Duodenal mucosa (tissue), 2 donors: ENCODE measurements at regions not wholly inside any gene's neighbourhood (a gene's known extent, or its start where the extent isn't known, plus 50 kb on each side); places are given as distances from the start of the nearest gene placed in this dataset.

ENCODE experiments used
- H3K27ac ChIP-seq: one replicate; pipeline ENCODE4 v1.7.0; 2013; ENCODE audit warnings: low read depth, low read length
- H3K27me3 ChIP-seq, 2 donors: one replicate each; pipeline ENCODE4 v1.7.0; 2013; ENCODE audit warnings: low read length in 2 of 2, control low read depth in 1 of 2; ENCODE audit not compliant: insufficient read depth in 2 of 2, control insufficient read depth in 1 of 2
- H3K36me3 ChIP-seq, 2 donors: one replicate each; pipeline ENCODE4 v1.7.0; 2013; ENCODE audit warnings: low read length in 2 of 2, control low read depth in 1 of 2; ENCODE audit not compliant: insufficient read depth in 2 of 2, control insufficient read depth in 1 of 2
- H3K4me1 ChIP-seq, 2 donors: one replicate each; pipeline ENCODE4 v1.7.0; 2013; ENCODE audit warnings: low read length in 2 of 2, control low read depth in 1 of 2; ENCODE audit not compliant: insufficient read depth in 2 of 2, control insufficient read depth in 1 of 2
- H3K4me3 ChIP-seq, 2 donors: one replicate each; pipeline ENCODE4 v1.7.0; 2013; ENCODE audit warnings: low read length in 2 of 2, low read depth in 1 of 2
- H3K9ac ChIP-seq, 2 donors: one replicate each; pipeline ENCODE4 v1.7.0; 2013; ENCODE audit warnings: low read length in 2 of 2, low read depth in 1 of 2
- H3K9me3 ChIP-seq, 2 donors: one replicate each; pipeline ENCODE4 v1.7.0; 2013; ENCODE audit warnings: low read length in 2 of 2, control low read depth in 1 of 2; ENCODE audit not compliant: control insufficient read depth in 1 of 2

DNA sequence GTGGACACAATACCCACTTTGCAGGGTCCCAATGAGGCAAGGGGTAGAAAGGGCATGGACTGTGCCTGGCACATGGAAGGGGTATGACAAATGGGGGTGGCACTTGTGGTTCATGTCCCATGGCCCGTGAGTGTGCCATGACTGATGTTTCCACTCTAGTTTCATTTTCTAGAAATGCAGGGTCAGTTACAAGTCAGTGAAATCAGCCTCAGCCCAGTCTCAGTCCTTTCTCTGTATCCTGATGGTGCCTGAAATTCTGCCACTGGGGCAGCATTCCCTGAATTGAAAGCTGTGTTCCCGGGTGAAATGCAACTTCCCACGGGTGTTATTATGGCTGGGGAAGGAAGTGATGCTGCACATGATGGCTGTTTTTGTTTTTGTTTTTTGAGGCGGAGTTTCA is 110.8 kb upstream of the ZBTB40 start:
- Histone ChIP-seq H3K4me1 (no peaks in the 10 kb centered on the region), H3K9ac (no peak overlapping the region), H3K27me3 (peaks cover 21 to 23% of the 10 kb centered on the region in 2 donors), H3K36me3 (no peaks in the 10 kb centered on the region), H3K27ac (no peak overlapping the region), H3K4me3 (no peak overlapping the region), H3K9me3 (no peaks in the 10 kb centered on the region)

DNA sequence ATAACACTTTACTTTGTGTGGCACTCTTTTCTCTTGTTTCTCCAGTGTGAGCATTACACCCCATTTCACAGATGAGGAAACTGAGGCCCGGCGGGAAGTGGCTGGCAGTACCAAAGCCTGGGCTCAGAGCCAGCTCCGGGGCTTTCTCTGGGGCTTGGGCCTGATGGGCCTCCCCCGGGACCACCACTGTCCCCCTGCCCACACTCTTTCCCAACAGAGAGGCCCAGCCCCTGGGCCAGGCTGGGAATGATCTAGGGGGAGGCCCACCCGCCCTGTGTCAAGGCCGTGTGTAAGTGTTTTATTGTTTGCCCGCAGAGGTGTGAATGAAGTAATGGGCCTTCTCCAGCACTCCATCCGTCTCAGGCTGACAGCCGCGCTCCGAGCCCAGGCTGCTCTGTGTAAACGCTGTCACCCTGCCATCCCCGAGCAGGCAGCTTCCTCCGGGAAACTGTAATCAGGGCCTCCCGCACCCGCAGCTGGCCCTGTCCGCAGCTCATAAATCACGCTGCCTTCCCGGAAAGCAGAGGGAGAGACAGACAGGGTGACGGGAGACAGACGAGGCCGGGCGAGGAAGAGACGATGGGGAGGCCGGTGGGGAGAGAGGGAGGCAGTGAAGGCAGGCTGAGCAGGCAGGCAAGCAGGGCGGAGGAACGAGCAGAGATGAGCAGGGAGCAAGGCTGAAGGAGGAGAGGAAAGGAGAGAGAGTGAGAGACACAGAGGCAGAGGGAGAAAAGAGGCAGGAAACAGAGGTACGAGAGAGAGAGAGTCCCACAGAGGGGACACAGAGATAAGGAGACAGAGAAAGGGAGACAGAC is 109.7 kb upstream of the ZBTB40 start:
- no peak overlapping the region for H3K4me3 ChIP-seq
- peaks cover 21 to 28% of the 10 kb centered on the region in 2 donors for H3K27me3 ChIP-seq
- H3K9ac ChIP-seq, result no peak overlapping the region
- no peaks in the 10 kb centered on the region for H3K36me3 ChIP-seq
- H3K4me1 ChIP-seq, result no peaks in the 10 kb centered on the region
- H3K27ac ChIP-seq, result no peak overlapping the region
- no peaks in the 10 kb centered on the region for H3K9me3 ChIP-seq

- Histone ChIP-seq H3K9ac (no peak overlapping the region), H3K9me3 (no peaks in the 10 kb centered on the region), H3K36me3 (no peaks in the 10 kb centered on the region), H3K27ac (no peak overlapping the region), H3K4me3 (no peak overlapping the region), H3K27me3 (peaks cover 21 to 28% of the 10 kb centered on the region in 2 donors), H3K4me1 (no peaks in the 10 kb centered on the region)
These were observed 108.9 kb upstream of the ZBTB40 start for GRCh38 chr1:22342734-22343191.

DNA sequence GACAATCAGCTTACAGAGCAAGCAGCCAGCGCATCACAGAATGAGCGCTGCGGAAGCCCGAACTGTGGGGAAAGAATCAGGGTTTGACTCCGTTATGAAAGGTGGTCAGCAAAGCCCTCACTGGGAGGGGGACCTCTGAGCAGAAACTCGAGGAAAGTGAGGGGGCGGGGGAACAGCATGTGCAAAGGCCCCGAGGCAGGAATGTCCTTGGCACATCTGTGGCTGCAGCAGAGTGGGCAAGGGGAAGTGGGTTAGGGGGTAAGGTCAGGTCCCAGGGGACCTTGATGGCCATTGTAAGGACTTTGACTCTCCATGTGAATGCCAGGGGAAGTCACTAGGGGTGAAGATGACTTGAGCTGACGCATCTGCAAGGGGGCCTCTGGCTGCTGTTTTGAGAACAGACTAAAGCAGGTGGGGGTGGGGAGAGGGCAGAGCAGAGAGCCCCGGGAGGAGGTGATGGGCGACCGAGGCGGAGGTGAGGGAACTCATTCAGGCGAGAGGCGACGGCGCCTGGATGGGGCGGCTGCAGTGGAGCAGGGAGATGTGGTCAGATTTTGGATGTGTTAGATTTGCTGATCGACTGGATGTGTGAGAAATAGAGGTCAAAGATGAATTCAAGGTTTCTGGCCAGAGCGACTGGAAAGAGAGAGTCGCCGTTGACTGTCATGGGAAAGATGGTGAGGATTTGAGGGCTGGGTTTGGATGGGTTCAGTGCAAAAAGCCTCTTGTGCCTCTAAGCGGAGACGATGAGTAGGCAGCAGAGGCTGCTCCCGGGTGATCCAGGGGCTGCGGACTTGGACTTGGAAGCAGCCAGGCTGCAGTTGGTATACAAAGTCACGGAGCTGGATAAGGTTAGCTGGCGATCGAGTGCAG is 108.0 kb upstream of the ZBTB40 start:
- no peak overlapping the region for H3K4me3 ChIP-seq
- no peaks in the 10 kb centered on the region for H3K36me3 ChIP-seq
- H3K27me3 ChIP-seq, result peaks cover 27 to 34% of the 10 kb centered on the region in 2 donors
- no peaks in the 10 kb centered on the region for H3K4me1 ChIP-seq
- H3K9me3 ChIP-seq, result no peaks in the 10 kb centered on the region
- no peak overlapping the region for H3K27ac ChIP-seq
- no peak overlapping the region for H3K9ac ChIP-seq

DNA sequence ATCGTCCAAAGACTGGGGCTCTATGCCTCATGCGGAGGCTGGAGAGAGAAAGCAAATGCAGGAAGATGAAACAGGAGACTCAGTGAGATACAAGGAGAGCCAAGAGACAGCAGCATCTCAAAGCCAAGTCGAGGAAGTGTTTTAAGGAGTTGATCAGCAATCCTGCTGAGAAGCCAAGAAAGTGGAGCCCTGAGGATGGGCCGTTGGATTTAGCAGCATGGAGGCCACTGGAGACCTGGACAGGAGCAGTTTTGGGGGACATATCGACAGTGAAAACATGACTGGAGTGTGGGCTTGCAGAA is 107.4 kb upstream of the ZBTB40 start:
- no peak overlapping the region for H3K27ac ChIP-seq
- H3K27me3 ChIP-seq, result peaks cover 31 to 37% of the 10 kb centered on the region in 2 donors
- H3K9me3 ChIP-seq, result no peaks in the 10 kb centered on the region
- H3K36me3 ChIP-seq, result no peaks in the 10 kb centered on the region
- H3K4me1 ChIP-seq, result no peaks in the 10 kb centered on the region
- H3K9ac ChIP-seq, result no peak overlapping the region
- no peak overlapping the region for H3K4me3 ChIP-seq

DNA sequence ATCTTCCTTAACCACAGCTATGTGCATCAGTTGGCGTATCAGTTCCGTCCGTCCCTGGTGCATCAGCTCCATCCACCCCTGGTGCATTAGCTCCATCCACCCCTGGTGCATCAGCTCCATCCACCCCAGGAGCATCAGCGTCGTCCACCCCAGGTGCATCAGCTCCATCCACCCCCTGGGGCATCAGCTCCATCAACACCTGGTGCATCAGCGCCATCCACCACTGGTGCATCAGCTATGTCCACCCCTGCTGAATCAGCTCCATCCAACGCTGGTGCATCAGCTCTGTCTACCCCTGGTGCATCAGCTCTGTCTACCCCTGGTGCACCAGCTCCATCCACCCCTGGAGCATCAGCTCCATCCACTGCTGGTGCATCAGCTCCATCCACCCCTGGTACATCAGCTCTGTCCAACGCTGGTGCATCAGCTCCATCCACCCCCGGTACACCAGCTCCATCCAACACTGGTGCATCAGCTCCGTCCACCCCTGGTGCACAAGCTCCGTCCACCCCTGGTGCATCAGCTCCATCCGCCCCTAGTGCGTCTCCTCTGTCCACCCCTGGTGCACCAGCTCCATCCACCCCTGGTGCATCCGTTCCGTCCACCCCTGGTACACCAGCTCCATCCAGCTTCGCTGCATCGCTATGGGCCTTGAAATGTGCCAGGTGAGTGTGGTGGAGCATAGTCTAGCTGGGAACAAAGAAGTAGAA is 106.6 kb upstream of the ZBTB40 start:
- H3K9ac ChIP-seq, result no peak overlapping the region
- H3K4me3 ChIP-seq, result no peak overlapping the region
- no peak overlapping the region for H3K27ac ChIP-seq
- H3K4me1 ChIP-seq, result no peaks in the 10 kb centered on the region
- H3K36me3 ChIP-seq, result no peaks in the 10 kb centered on the region
- H3K27me3 ChIP-seq, result peaks cover 38 to 44% of the 10 kb centered on the region in 2 donors
- H3K9me3 ChIP-seq, result no peaks in the 10 kb centered on the region

DNA sequence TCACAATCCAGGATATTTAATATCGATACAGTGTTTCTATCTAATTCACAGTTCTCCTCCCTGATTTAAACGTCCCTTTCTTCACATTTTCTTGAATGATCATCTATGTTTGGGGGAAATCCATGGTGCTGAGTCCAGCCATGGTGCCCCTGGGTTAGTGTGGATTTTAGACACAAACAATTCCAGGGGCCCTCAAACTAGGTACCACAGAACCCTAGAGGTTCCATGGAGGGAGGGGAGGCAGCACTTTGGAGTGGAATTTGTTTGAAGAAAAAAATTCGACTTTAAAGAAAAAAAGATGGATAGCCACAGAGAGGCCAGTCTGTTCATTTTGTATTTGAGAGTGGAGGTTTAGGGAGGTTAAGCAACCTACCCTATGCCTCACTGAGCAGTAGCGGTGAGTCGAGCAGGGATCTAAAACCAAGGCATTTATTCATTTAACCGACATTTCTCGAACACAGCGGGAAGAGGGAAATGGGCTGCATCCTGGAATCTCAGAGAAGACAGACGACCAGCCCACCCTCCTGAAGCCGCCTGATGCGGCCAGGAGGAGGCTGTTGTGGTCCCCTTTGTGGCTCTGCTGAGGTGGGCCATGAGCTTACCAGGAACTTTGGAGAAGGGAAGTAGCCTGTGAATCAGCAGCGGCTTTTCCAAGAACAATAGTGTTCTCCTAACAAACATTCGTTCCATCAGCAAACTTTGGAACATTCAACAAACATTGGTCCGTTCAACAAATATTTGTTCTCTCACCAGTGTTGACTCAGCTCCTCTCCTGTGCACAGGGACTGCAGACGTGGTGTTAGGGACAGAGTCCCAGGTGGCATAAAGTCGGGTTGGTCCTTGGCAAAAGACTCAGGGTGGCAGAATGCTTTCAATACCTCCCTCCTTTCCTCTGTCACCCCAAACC is 103.5 kb upstream of the ZBTB40 start:
- Histone ChIP-seq H3K36me3 (no peaks in the 10 kb centered on the region), H3K27ac (no peak overlapping the region), H3K27me3 (peaks cover 53% of the 10 kb centered on the region in 2 donors), H3K9me3 (no peaks in the 10 kb centered on the region), H3K4me3 (no peak overlapping the region), H3K4me1 (no peaks in the 10 kb centered on the region), H3K9ac (no peak overlapping the region)

DNA sequence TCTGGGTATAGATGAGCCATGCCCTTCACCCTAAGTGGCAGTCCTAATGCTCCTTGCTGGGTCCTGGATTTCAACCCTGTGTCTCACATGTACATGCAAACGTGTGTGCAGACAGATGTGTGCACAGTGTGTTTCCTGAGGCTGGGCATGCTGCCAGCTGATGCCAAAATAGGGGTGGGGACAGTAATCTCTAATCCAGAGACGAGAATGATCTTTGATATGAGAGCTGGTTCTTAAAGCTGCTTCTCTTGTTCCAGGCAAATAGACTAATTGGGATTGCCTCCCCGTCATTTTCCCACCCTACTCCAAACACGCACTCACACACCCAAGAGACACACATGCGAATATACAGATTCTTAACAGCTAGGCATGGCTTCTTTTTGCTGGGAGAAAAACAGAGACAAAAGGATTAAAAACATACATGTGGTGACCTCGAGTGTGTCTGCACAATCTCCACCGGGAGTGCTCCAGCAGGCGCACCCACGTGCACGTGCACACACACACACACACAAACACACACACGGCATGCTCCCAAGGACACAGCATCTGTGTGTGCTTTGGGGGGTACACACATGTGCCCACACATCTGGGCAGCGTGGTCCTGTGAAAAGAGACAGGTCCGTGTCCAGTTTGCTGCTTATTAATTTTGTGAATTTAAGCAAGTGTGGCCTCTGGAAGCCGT is 102.1 kb upstream of the ZBTB40 start:
- Histone ChIP-seq H3K27me3 (peaks cover 49 to 51% of the 10 kb centered on the region in 2 donors), H3K4me1 (no peaks in the 10 kb centered on the region), H3K9me3 (no peaks in the 10 kb centered on the region), H3K27ac (no peak overlapping the region), H3K36me3 (no peaks in the 10 kb centered on the region), H3K9ac (no peak overlapping the region), H3K4me3 (no peak overlapping the region)
